A549 (cell line): ENCODE measurements at regions not wholly inside any gene's neighbourhood (a gene's known extent, or its start where the extent isn't known, plus 50 kb on each side); places are given as distances from the start of the nearest gene placed in this dataset.

ENCODE experiments used
- ATAC-seq, 2 experiments: fragments of 200-7000 bp in 1 of 2; fragments of >200 bp in 1 of 2; cut with Nextera tagmentation in 1 of 2; cut with Tn5 transposase in 1 of 2; 3 replicates each; pipeline versions ENCODE4 v1.8.0 to v1.9.1; 2018 to 2020; ENCODE audit warnings: mild to moderate bottlenecking in 1 of 2, moderate library complexity in 1 of 2
- CTCF ChIA-PET: fragments of 300-600 bp; sonication (Branson Sonifier 250); formaldehyde crosslinking; extraction: SDS; loops from one replicate; lab custom pipeline; 2021; ENCODE audit warnings: antibody characterized with exemption, inconsistent platforms; lab: Yijun Ruan, JAX
- POLR2A ChIA-PET: fragments of 350-600 bp; formaldehyde crosslinking; extraction: SDS; loops from one replicate; lab custom pipeline; 2021; ENCODE audit warnings: antibody characterized with exemption, inconsistent platforms; lab: Yijun Ruan, JAX
- DNase-seq, 2 experiments: peaks; one replicate each; pipeline versions ENCODE4 v3.0.0 to v3.0.0-alpha.2; 2011 to 2016; ENCODE audit warnings: low read depth in 1 of 2, low spot score in 1 of 2
- FAIRE-seq: peaks from 2 replicates; lab custom pipeline; 2011; peaks lifted over from hg19 to GRCh38; lab: Jason Lieb, UNC
- H3K27ac ChIP-seq, 2 experiments: fragments of >200 bp; sonication (Bioruptor Twin); formaldehyde crosslinking; 3 replicates each; pipeline ENCODE4 v1.5.1; 2016 to 2017
- H3K4me1 ChIP-seq: fragments of >200 bp; sonication (Bioruptor Twin); formaldehyde crosslinking; 3 replicates; pipeline ENCODE4 v1.6.1; 2016
- H3K4me2 ChIP-seq: fragments of >200 bp; sonication (Bioruptor Twin); formaldehyde crosslinking; 3 replicates; pipeline ENCODE4 v1.6.1; 2016
- H3K4me3 ChIP-seq: fragments of >200 bp; sonication (Bioruptor Twin); formaldehyde crosslinking; 3 replicates; pipeline ENCODE4 v1.5.1; 2016
- H3K9me3 ChIP-seq: fragments of >200 bp; sonication (Bioruptor Twin); formaldehyde crosslinking; 3 replicates; pipeline ENCODE4 v1.6.1; 2016
- CBX2 ChIP-seq: fragments of 200-600 bp; sonication (generic); IDR thresholded peaks from 2 replicates; pipeline ENCODE4 v1.6.1; 2016; ENCODE audit warnings: low read depth, mild to moderate bottlenecking, borderline replicate concordance
- CEBPB ChIP-seq, 2 experiments: fragments of >200 bp in 1 of 2; sonication (Bioruptor Twin) in 1 of 2; formaldehyde crosslinking in 1 of 2; IDR thresholded peaks; 2 replicates each; pipeline ENCODE4 v1.6.1; 2012 to 2016
- CHD4 ChIP-seq: fragments of 200-600 bp; sonication (generic); IDR thresholded peaks from 2 replicates; pipeline ENCODE4 v1.6.1; 2016; ENCODE audit warnings: antibody characterized with exemption, mild to moderate bottlenecking, borderline replicate concordance
- EHF ChIP-seq: fragments of 250-450 bp; sonication (Bioruptor Pico); IDR thresholded peaks from 2 replicates; pipeline ENCODE4 v1.5.0; 2020; ENCODE audit warnings: mild to moderate bottlenecking
- FOSB ChIP-seq: fragments of 250-450 bp; sonication (Bioruptor Pico); IDR thresholded peaks from 2 replicates; pipeline ENCODE4 v1.5.0; 2020; ENCODE audit warnings: mild to moderate bottlenecking, moderate library complexity
- GATA3 ChIP-seq: IDR thresholded peaks from 2 replicates; pipeline ENCODE4 v1.6.1; 2012; ENCODE audit warnings: borderline replicate concordance
- HES2 ChIP-seq: fragments of >200 bp; sonication (Bioruptor Twin); formaldehyde crosslinking; IDR thresholded peaks from 2 replicates; pipeline ENCODE4 v1.6.1; 2016
- HOXB5 ChIP-seq: fragments of 250-450 bp; sonication (Bioruptor Pico); IDR thresholded peaks from 2 replicates; pipeline ENCODE4 v1.5.0; 2020; ENCODE audit warnings: mild to moderate bottlenecking, moderate library complexity
- KDM1A ChIP-seq: fragments of 200-600 bp; sonication (generic); IDR thresholded peaks from 2 replicates; pipeline ENCODE4 v1.6.1; 2016; ENCODE audit warnings: low read depth, mild to moderate bottlenecking
- MAZ ChIP-seq: fragments of 150-350 bp; IDR thresholded peaks from 2 replicates; pipeline ENCODE4 v1.6.1; 2014; ENCODE audit warnings: antibody characterized with exemption, low read depth, low read length, borderline replicate concordance
- NFE2L2 ChIP-seq: fragments of 150-350 bp; conservative IDR thresholded peaks from 2 replicates; pipeline ENCODE4 v1.6.1; 2014; ENCODE audit warnings: low read length
- PBX3 ChIP-seq: IDR thresholded peaks from 2 replicates; pipeline ENCODE4 v1.6.1; 2012
- RARB ChIP-seq: fragments of 250-450 bp; sonication (Bioruptor Pico); IDR thresholded peaks from 2 replicates; pipeline ENCODE4 v1.8.0; 2021; ENCODE audit warnings: mild to moderate bottlenecking, moderate library complexity
- SMC3 ChIP-seq: fragments of >200 bp; sonication (Bioruptor Twin); formaldehyde crosslinking; IDR thresholded peaks from 3 replicates; pipeline ENCODE4 v1.6.1; 2018; ENCODE audit warnings: inconsistent platforms
- SREBF2 ChIP-seq: fragments of 450-650 bp; IDR thresholded peaks from 2 replicates; pipeline ENCODE4 v1.6.1; 2014; ENCODE audit warnings: mild to moderate bottlenecking, moderate library complexity
- TFCP2L1 ChIP-seq: fragments of 250-450 bp; sonication (Bioruptor Pico); IDR thresholded peaks from 2 replicates; pipeline ENCODE4 v1.5.0; 2021; ENCODE audit warnings: mild to moderate bottlenecking
- ZFP36 ChIP-seq: fragments of 450-650 bp; IDR thresholded peaks from 2 replicates; pipeline ENCODE4 v1.6.1; 2014; ENCODE audit warnings: borderline replicate concordance; ENCODE audit not compliant: partially characterized antibody
- WGBS: methylation state at CpG from one replicate; pipeline ENCODE4 v1.1.6; 2017; ENCODE audit errors: missing lambda C conversion rate; 5-methylcytosine and 5-hydroxymethylcytosine counted together
- TF ChIP-seq, protein P1 (sequence below): fragments of 150-350 bp; IDR thresholded peaks from 2 replicates; pipeline ENCODE4 v1.6.1; 2014; ENCODE audit warnings: low read depth, mild to moderate bottlenecking, low read length

DNA sequence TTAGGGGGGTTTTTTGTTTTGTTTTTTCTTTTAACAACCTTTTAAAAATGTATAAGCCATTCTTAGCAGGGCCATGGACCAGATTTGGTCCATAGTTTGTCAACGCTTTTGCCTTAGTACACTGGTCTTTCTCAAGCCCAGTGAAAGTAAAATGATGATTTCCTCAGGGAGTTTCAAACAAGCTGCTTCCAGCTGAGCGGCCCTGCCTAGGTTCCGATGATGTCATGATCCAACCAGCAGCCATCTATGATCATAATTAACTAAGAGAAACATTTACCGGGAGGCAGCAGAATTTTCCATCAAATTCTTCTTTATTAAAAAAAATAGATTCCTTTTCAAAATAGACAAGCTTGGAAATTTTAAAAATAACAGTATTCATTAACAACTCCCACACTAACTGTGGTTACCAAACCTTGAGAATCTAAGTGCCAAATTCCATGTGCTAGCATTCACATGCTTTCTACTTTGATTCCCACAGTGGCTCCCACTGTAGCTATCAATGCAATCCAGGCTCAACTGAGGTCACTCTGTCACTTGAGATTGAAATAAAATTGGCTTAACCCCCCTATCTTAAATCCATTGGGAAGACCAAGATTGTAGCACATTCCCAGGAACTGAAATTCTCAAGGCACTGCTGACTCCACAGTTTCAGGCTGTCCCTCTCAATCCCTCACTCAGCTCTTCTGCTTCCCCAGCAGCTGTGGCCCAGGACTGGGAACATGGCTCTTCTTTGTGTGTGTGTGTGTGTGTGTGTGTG lies 148.9 kb downstream of the RNF152 start (continued):
- no peak for TF ChIP-seq GATA3

DNA sequence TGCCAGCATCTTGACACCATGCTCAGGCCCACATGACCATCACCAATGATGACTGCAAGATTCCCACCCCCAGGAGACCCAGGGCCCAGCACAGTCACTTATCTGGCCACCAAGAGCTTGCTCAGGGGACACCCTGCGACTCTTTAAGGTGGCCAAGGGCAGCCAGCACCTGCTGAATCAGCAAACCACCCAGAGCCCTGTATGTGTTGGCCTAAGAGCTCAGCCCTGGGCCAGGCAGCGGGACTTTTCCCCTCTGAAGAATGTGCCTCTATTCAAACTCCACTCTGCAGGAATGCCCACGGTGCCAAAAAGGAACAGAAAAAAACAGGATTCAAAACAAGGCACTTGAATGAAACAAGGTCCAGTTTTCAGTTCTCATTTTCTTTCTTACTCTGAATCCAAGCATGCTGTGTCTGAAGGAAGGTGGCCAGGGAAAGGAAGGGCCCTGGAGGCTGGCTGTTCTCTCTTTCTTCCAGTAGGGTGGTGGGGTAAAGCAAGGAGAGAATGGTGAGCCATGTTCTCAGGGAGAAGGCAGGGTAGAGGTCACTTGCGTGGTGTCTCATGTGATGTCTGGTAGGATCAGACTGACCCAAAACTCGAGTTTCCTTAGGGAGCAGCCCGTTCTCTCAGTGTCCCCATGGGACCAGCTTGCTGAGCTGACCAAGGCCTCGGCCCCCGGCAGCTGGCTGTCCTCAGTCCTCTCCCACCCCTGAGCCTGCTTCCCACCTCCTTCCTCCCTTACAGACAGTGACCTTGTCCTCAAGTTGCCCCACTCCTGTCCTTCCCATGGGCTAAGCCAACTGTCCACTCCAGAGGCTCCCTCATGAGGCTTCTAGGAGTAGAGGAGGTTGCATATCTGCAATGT lies 150.0 kb downstream of the RNF152 start:
- WGBS, result 32% methylated on average over 6 of the region's 8 CpGs

DNA sequence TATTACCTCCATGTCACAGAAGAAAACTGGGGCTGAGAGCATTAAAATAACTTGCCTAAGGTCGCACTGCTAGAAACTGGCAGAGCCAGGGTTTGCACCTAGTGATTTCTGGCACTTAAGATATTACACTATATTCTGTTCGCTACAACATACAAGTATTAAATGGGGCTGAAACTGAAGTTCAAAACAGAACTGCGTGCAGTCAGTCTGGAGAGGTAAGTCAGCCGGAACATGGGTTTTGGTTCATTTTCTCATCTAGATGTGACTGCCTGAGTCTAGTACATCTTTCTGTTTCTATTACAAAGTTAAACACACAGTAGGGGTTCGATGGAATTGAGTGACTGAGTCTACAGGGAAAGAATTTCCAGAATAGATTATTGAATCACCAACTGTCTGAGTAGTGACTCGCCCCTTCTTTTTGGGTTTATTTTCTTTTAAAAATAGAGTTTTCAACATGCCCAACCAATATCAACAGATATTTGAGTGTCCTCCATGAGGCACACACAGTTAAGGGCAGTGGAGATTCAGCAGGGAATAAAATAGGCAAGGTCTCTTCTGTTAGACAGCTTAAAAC lies 150.8 kb downstream of the RNF152 start:
- no peaks in the 10 kb centered on the region for H3K4me1 ChIP-seq
- no peak for ATAC-seq
- no peaks in the 10 kb centered on the region for H3K9me3 ChIP-seq
- no peak overlapping the region for H3K4me2 ChIP-seq
- no peak overlapping the region for H3K27ac ChIP-seq
- CTCF ChIA-PET, result no interaction called here
- no peak for DNase-seq
- POLR2A ChIA-PET, result no interaction called here
- TF ChIP-seq PBX3 (no peak), CHD4 (no peak), SREBF2 (no peak), MAZ (no peak), ZFP36 (no peak), EHF (CRISPR knock-in tag) (no peak)
- no peak for FAIRE-seq
- no peak overlapping the region for H3K4me3 ChIP-seq
- WGBS, result 10% methylated on average over 6 of the region's 6 CpGs

More for the DNA sequence above, 150.0 kb downstream of the RNF152 start:
- no peak overlapping the region for H3K27ac ChIP-seq
- FAIRE-seq (no peak), DNase-seq (no peak)
- H3K4me3 ChIP-seq, result no peak overlapping the region
- CTCF ChIA-PET, result no interaction called here
- TF ChIP-seq SREBF2 (no peak), CEBPB (IDR thresholded peaks at IDR 0.05) (no peak), HES2 (no peak)
- TF ChIP-seq, all 56 proteins: peak for 0
- Histone ChIP-seq H3K9me3 (no peaks in the 10 kb centered on the region), H3K4me1 (no peaks in the 10 kb centered on the region), H3K4me2 (no peak overlapping the region)
- POLR2A ChIA-PET, result no interaction called here
- ATAC-seq, result no peak

DNA sequence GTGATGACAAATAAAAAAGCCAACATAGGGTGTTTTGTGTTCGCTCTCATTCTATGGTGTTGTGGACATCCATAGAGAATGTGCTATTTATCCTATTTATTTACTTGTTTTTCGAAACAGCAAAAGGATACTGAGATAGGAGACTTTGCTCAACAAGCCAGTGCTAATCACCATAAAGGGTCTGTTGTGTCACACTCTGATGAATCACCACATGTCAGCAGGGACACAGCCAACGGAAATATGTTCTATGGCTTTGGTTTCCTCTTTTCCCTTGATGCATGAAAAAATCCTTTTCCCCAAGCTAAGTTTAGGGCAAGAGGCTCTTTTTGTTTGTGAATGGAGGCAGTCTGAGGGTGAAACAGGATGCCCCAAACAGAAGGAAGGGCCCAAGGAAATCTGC lies 154.3 kb downstream of the RNF152 start:
- Histone ChIP-seq H3K27ac (no peak overlapping the region), H3K4me2 (no peak overlapping the region), H3K9me3 (no peaks in the 10 kb centered on the region), H3K4me1 (no peaks in the 10 kb centered on the region), H3K4me3 (no peak overlapping the region)
- no peak for DNase-seq
- POLR2A ChIA-PET, result no interaction called here
- CTCF ChIA-PET, result no interaction called here
- no peak for FAIRE-seq
- TF ChIP-seq TFCP2L1 (CRISPR knock-in tag), result no peak
- TF ChIP-seq HOXB5 (CRISPR knock-in tag), result no peak
- no peak for TF ChIP-seq CHD4
- TF ChIP-seq RARB, result no peak
- TF ChIP-seq CBX2, result no peak
- no peak for TF ChIP-seq SMC3
- TF ChIP-seq NFE2L2, result no peak
- TF ChIP-seq, protein P1, sequence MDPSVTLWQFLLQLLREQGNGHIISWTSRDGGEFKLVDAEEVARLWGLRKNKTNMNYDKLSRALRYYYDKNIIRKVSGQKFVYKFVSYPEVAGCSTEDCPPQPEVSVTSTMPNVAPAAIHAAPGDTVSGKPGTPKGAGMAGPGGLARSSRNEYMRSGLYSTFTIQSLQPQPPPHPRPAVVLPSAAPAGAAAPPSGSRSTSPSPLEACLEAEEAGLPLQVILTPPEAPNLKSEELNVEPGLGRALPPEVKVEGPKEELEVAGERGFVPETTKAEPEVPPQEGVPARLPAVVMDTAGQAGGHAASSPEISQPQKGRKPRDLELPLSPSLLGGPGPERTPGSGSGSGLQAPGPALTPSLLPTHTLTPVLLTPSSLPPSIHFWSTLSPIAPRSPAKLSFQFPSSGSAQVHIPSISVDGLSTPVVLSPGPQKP, result no peak
- no peak for TF ChIP-seq FOSB (CRISPR knock-in tag)
- TF ChIP-seq KDM1A, result no peak
- TF ChIP-seq, all 56 proteins: peak for 0
- no peak for ATAC-seq
- WGBS, result 36% methylated on average over 3 of the region's 3 CpGs
